Limb (tissue), 2 donors: ENCODE measurements at regions not wholly inside any gene's neighbourhood (a gene's known extent, or its start where the extent isn't known, plus 50 kb on each side); places are given as distances from the start of the nearest gene placed in this dataset.
"Not testable (repeated sequence)": the region's sequence is repeated elsewhere in the genome, so short reads cannot be mapped to it uniquely, and the experiment has no call there.

Experiments
- DNase-seq, 2 donors: peaks; one replicate each; pipeline ENCODE4 v3.0.0-alpha.2; 2016; ENCODE audit errors: extremely low spot score in 2 of 2

DNA sequence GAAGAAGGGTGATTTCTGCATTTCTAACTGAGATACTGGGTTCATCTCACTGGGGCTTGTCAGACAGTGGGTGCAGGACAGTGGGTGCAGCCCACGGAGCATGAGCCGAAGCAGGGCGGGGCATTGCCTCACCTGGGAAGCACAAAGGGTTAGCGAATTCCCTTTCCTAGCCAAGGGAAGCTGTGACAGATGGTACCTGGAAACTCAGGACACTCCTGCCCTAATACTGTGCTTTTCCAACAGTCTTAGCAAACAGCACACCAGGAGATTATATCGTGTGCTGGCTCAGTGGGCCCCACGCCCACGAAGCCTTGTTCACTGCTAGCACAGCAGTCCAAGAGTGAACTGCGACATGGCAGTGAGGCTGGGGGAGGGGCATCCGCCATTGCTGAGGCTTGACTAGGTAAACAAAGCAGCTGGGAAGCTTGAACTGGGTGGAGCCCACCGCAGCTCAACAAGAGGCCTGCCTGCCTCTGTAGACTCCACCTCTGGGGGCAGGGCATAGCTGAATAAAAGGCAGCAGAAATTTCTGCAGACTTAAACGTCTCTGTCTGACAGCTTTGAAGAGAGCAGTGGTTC is 1057.7 kb downstream of the HACE1 start:
- not testable (repeated sequence) for DNase-seq

DNA sequence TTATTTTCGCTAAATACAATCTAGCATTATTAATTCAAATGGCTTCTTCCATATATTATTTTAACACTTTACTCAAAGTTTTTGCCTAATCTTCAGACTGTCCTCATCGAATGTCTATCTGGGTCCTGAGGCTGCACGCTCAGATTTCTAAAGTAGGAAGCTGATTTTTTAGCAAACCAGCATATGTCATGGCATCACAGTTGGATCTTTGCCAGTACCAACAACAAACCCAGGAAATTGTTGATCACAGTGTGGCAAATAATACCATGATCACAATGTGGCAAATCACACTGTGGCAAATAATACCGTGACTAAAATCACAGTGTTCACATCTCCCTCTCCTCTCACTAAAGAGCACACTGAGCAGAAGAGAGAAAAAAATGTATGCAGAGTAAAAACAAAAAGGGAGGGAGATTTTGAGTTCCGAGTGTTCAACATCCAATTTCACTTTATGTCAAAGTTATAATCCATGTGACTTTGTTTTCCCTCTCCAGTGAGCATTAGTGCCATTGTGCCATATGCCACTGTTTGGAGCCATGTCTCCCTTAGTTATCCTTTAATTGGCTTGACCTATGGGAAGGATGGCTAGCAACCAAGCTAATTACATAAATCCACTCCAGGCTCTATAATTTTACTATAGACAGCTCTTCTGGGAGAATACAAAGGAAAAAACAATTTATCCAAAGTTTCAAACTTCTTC is 1059.6 kb downstream of the HACE1 start:
- no peak for DNase-seq

DNA sequence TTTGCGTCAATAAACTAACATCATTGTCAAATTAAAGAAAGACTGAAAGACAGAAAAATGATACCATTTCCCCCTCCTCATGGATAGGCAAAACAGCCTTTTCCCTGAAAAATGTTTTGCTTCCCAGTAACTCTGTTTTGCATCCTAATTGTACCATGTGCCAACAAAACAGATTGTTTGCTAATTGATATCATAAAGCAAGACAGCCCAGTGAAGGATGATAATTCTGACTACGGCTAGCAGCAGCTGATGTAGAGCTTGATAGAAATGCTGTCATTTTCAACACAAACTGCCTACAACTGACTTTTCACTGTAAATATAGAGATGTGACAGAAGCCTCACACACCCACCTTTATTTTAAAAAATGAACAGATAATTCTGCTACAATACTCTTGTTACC is 1061.6 kb downstream of the HACE1 start:
- no peak for DNase-seq

DNA sequence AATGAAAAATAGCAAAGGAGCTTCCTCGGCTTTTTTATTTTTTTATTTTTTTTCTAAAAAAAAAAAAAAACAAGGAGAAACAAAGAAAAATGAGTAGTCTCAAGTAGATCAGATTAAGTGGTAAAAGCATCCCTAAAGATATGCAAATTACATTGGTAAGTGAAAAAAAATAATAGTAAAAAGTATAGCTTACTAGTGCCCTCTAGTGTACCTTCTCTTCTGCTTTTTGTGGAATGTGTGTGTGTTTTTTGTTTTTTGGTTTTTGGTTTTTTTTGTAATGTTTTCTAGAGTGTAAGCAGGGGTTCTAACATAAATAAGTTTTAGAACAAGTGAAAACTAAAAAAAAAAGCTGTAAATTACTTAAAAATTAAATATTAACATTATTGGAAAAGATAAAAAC is 1062.0 kb downstream of the HACE1 start:
- DNase-seq, result peak in 1 of 2 donors; percentile 31

DNA sequence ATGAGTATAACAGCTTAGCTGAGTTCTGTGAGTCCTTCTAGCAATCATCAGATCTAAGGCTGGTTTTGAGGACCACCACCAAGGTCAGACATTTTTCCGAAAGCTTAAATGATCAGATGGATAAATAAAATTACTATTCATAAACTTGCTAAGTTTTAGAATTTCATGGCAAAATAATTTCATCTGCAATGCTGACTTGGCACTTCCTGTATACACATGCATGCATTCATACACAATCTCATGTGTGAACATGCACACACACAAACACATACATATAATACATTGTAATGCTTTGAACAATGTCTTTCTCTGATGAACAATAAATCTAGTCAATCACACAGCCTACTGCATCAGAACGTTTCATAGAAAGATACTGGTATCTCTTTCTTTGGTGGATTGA is 1068.3 kb downstream of the HACE1 start:
- DNase-seq, result no peak

DNA sequence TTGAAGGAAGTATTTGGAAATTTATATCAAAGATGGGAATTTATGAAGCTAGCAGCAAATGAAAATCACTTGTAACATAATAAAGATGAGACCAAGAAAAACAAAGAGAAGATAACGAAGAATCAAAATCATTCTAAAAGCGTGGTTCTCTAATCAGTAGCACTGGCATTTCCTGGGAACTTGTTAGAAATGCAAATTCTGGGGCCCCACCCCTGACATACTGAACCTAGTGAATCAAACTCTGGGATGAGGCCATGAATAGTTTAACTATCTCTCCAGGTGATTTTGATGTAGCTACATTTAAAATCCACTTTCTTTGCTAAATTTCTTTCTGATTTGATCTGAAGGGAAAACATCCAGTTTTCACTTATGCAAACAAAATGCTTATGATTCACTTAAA is 1075.6 kb downstream of the HACE1 start:
- DNase-seq, result no peak

DNA sequence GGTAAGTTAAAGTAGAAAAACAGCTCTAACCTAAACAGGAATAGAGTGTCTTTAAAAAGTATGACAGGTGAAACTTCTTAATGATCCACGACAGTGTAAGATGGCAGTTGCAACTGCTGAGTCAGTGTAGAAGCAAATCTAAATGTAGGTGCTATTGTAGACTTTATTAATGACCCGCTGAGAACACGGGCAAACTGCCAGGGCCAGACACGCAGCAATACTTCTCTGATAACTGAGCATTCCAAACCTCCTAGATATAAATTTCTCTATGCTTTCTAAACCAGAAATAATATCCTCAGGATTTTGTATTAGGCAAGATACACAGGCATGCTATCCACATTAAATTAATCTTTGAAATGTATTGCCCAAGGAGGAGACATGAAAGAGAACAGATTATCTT is 1076.4 kb downstream of the HACE1 start:
- peak in 1 of 2 donors; percentile 37 for DNase-seq

DNA sequence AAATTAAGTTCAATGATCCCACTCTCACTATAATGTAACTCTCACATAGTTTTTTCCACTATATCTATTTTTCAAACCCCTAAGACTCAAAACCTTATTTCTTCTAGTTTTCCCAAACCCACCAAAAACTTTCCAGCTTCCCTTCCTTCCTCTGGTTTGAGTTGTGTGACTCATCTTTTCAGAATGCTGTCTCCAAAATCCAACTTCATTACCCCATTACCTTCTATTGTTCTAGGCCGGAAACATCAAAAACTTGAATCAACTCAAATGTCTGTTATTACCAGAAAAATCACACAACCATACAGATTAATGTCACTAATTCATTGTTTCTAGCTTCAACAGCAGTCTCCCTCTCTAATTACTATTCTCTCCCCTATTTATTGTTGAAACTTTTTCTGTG is 1090.3 kb downstream of the HACE1 start:
- no peak for DNase-seq

DNA sequence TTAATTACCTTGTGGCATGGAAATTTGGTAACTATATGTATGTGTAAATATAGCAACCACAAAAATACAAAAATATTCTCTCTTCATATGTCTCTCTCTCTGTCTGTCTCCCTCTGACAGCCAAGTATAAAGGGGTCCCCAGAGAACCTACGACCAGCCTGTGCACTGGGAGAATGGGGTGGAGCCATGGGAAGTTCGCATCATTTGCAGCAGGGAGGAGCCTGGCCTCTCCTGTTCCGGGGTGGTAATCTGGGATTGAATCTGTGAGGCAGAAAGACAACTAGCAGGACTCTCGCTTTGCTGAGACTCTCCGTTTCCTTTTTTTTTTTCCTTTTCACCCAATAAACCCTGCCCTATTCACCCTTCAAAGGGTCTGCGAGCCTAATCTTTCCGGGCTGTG is 1109.1 kb downstream of the HACE1 start:
- DNase-seq, result no peak

DNA sequence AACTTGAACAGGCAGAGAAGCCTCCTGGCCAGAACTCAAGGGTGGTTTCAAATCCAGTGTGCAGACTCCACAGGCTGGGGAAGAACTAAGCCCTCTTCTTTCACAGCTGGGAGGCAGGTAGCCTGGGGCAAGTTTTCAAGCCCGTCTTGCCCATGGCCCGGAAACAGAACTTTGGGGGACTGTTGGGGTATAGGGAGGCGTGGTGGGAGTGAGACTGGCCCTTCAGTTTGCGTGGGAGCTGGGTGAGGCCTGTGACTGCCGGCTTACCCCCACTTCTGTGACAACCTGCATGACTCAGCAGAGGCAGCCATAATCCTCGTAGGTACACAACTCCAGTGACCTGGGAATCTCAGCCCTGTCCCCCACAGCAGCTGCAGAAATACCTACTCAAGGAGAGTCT is 1125.7 kb downstream of the HACE1 start:
- DNase-seq, result no peak

DNA sequence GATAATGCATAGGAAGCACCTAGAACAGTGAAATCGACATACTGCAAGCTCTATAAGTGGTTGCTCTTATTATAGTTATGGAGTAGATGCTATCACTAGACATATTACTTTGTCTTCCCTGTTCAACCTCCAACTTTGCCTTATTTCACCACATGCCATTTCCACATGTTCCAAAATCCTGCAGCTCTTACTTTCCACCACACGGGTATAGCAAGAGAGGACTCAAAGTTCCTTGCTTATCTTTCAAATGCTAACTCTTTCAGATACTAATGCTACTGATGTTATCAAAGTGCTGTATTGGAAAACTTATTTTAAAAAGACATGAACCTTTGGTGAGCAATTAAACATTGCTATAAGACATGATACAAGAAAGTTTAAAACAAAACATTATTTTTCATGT is 1130.1 kb downstream of the HACE1 start:
- DNase-seq, result no peak

DNA sequence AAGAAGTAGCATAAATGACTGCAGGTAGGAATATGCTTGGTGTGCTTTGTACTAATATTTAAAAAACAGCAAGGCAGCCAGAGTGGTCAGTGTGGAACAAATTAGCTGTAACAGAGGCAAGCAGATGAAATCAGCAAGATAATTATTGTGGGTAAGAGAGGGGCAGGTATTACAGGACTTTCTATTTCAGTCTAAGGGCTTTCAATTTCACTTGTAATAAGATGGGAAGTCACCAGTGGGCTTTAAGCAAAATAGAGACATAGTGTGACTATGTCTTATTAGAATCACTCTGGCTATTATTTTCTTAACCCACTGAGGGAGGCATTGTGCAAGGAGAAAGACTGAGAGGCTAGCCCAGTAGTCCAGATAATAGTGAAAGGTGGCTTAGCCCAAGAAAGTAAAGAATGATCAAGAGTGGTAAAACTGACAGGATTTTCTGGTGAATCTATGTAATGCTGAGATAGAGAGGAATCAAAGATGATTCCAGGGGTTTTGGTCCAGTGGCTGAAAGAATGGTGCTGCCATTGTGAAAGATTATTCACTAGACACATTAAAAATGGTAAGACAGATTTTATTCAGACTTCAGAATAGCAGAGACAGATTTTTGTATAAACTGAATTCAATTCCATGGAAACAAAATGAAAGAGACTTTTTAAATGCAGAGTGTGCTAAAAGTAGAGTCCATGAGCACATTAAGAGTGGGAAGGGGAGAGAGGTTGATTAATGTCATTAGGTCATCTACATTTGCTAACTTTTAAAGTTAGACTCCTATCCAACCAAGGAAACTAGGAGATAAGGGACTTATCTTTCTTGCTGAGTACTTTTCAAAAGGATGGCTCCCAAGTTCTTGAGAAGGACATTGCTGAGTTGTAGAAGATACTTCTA is 1136.0 kb downstream of the HACE1 start:
- DNase-seq, result no peak

DNA sequence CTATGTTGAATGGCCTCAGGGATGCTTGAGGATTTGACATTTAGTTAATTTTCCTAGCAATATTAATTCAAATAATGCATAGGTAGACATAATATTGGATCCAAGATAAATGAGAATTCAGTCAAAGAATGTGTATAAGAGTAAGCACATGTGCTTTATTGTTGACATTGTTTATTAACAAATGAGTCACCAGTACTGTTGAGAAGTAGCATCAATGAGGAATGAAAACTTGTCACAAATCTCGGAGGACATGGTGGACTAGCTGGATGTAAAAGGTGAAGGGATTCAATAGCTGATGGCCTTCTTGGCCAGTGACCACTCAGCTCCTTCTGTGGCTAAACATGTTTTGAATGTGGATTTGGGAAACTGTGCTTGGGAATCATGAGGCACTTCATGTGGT is 1137.0 kb downstream of the HACE1 start:
- DNase-seq, result no peak

DNA sequence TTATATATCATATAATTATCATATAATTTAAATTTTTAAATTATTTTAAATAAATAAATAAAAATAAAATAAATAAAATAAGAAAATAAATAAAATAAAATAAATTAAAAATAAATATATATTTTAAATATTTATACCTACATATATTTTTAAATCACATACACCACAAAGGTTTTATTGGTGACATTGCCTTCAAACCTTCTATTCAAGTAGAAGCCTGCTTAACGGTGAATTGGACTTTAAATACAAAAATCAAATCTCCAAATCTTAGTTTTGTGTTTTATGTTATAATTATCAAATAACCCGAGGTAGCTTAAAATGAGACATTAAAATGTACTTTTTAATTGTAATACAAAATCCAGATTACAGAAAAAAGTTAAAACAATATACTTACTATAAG is 1137.8 kb downstream of the HACE1 start:
- DNase-seq, result no peak

DNA sequence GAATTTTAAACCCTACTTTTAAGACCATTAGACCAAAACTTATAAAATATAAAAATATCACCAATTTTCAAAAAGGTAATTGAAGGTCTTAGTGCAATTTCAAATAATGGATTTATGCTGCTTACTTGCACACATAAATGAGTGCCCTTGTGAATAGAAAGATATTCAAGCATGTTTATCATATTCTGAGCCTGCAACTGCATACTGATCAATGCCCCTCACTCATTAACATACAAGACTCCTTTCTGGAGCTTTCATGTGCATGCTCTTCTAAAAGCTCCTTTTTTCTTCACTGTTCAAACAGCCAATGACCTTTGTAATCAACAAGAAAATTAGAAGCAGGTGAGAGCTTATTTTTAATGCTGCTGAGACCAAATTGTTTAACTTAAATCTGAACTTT is 1139.3 kb downstream of the HACE1 start:
- DNase-seq, result no peak

DNA sequence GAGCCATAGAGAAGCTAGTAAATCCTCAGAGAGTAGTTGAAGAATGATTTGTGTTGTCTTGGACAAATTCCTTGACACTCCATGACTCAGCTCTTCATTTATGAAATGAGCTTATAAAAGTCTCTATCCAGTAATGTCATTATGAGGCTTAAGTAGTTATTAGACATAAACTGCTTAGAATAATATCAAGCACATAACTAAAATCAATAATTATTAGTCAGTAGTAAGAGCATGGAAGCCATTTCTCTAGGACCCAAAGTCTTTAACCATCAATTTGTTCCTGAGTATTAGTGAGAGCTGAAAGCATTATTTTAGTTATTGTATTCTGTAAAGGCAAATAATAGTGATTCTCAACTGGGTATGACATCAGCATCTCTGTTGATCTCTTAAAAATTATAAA is 1140.2 kb downstream of the HACE1 start:
- no peak for DNase-seq

DNA sequence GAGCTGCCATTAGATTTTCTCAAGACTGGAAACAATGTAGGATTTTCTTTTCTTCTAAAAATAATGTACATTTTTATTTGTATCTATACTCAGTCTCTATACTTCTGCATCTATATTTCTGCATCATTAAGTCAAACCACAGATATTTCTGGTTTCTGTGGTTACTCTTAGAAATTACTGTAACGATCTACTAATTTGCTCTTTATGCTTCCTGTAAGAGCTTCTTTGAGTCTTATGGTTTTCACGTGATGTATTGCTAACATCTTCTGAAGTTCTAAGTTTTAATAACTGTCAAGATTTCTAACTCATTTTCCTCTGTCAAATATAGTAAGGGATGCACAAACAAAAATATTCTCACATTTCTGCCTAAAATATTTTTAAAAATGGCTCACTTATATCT is 1144.5 kb downstream of the HACE1 start:
- no peak for DNase-seq

DNA sequence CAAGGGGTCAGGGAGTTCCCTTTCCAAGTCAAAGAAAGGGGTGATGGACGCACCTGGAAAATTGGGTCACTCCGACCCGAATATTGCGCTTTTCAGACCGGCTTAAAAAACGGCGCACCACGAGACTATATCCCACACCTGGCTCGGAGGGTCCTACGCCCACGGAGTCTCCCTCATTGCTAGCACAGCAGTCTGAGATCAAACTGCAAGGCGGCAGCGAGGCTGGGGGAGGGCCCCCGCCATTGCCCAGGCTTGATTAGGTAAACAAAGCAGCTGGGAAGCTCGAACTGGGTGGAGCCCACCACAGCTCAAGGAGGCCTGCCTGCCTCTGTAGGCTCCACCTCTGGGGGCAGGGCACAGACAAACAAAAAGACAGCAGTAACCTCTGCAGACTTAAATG is 1150.5 kb downstream of the HACE1 start:
- not testable (repeated sequence) for DNase-seq

DNA sequence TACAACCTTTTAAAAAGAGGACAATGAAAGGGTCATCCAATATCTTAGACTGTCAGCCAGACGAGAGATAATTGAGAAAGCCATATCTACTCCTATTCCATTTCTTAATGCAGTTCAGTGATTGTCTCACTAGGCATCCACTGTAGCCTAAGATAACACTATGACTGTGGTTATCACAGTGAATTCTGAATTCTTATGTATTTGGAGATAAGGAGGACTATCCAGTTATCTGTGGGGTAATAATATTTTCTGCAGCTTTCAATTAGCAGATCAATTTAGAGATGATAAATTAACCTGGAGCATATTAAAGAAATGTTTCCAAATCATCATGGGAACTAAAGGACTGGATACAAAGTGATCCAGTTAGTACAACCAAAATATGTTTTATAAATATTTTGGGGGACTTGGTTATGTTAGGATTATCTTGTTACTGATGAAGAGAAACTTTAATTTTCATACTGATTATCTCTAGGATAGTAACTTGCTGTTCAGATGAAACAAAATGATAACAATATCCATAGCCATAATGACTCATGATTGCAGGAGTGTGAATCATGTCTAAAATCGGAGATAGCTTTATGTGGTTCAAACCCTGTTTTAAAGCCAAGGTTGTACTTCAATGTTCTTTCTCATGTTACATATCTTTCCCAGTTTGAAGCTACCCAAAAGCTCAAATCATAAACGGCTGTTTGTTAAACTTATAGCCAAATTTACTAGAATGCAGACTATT is 1152.0 kb downstream of the HACE1 start:
- DNase-seq, result no peak

DNA sequence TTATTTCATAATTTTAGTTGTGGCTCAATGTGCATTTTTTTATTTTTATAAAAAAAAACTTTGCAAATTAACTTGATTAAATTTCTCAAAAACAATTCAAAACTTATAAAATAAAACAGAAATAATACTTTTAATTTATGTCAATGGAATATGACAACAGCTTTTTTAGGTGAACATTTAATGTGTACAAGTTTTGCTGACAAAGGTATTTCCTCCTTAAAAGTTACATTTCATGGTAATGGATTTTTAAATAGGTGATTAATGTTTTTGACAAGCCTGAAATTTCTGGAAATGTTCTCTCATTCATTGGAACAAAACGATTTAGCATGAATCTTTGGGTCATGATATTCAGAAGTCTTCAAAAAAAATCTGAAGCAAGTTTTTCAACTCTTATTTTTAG is 1160.0 kb downstream of the HACE1 start:
- DNase-seq, result no peak

DNA sequence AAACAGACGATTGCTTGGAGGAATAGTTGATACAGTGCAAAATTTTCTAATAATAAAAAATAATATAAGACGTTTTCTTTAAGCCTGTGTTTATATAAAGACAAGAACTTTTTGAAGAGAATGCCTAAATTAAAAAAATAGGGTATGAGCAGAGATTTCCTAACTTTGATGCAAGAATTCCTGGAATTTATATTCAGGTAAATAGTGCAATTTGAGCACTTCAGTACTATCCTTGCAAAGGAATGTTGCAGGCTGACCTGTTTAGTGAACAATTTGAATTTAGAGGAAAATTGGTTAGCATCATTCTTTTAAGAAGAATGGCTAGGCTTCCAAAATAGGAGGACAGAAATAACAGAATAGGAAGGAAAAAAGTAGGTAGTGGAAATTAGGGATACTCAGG is 1172.3 kb downstream of the HACE1 start:
- DNase-seq, result no peak

DNA sequence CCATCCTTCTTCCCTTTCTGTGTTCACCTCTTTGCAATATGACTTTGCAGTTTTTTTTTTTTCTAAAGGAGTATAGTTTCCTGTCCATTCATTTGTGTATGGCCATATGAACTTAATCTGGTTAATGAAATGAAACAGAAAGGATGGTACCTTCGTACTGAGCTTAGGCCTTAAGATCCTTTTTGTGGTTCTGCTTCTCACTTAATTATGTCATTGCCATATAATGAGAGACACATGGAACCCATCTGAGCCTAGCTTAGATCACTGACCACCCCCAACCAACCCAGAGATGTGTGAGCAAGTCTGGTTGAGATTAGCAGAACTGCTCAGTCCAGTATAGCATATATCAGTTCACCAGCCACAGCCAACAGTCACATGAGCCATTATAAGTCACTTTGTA is 1179.6 kb downstream of the HACE1 start:
- no peak for DNase-seq
